WI38 (cell line): ENCODE measurements at regions not wholly inside any gene's neighbourhood (a gene's known extent, or its start where the extent isn't known, plus 50 kb on each side); places are given as distances from the start of the nearest gene placed in this dataset.

ENCODE experiments used
- H3K4me3 ChIP-seq: 2 replicates; pipeline ENCODE4 v1.5.1; 2011; ENCODE audit warnings: low read depth, mild to moderate bottlenecking, control low read depth, low read length
- TF ChIP-seq, protein P1 (sequence below): IDR thresholded peaks from 2 replicates; pipeline ENCODE4 v1.5.1; 2012; ENCODE audit warnings: low read depth, mild to moderate bottlenecking, control low read depth, low read length

DNA sequence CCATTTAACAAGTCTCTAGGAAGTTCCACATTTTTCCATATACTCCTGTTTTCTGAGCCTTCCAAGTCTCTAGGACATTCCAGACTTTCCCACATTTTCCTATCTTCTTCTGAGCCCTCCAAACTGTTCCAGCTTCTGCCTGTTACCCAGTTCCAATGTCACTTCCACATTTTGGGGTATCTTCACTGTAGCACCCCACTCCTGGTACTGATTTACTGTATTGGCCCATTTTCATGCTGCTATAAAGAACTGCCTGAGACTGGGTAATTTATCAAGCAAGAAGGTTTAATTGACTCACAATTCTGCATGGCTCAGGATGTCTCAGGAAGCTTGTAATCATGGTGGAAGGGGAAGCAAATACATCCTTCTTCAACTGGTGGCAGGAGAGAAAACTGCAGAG is 285.0 kb downstream of the LRRIQ3 start:
- H3K4me3 ChIP-seq, result no peak overlapping the region
- TF ChIP-seq, protein P1, sequence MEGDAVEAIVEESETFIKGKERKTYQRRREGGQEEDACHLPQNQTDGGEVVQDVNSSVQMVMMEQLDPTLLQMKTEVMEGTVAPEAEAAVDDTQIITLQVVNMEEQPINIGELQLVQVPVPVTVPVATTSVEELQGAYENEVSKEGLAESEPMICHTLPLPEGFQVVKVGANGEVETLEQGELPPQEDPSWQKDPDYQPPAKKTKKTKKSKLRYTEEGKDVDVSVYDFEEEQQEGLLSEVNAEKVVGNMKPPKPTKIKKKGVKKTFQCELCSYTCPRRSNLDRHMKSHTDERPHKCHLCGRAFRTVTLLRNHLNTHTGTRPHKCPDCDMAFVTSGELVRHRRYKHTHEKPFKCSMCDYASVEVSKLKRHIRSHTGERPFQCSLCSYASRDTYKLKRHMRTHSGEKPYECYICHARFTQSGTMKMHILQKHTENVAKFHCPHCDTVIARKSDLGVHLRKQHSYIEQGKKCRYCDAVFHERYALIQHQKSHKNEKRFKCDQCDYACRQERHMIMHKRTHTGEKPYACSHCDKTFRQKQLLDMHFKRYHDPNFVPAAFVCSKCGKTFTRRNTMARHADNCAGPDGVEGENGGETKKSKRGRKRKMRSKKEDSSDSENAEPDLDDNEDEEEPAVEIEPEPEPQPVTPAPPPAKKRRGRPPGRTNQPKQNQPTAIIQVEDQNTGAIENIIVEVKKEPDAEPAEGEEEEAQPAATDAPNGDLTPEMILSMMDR, result no peak

DNA sequence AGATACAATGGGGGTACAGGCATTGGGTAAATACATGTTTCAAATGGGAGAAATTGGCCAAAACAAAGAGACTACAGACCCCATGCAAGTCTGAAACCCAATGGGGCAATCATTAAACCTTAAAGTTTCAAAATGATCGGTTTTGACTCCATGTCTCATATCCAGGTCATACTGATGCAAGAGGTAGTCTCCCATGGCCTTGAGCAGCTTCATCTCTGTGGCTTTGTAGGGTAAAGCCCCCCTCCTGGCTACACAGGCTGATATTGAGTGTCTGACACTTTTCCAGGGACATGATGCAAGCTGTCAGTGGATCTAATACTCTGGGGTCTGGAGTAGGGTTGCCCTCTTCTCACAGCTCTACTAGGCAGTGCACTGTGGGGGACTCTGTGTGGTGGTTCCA is 286.1 kb downstream of the LRRIQ3 start:
- H3K4me3 ChIP-seq, result no peak overlapping the region
- TF ChIP-seq, protein P1, result no peak

DNA sequence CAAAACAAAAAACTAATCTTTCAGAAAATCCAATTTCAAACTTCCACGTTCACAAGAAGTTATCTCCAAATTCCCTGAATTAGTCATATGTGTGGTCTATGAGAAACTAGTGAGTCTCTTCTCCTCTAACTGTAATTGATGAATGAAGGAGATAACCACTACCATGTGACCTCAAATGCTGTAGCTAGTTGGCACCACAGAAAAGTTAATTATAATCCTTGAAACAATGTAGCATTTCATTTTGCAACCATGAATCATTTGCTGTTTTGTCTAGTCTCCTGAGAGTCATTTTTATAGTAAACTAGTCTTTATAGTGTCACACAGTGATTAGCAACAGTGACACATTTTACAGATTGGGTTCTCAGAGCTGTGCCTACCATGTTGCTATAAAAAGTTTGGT is 287.5 kb downstream of the LRRIQ3 start:
- TF ChIP-seq, protein P1, result no peak
- no peak overlapping the region for H3K4me3 ChIP-seq

DNA sequence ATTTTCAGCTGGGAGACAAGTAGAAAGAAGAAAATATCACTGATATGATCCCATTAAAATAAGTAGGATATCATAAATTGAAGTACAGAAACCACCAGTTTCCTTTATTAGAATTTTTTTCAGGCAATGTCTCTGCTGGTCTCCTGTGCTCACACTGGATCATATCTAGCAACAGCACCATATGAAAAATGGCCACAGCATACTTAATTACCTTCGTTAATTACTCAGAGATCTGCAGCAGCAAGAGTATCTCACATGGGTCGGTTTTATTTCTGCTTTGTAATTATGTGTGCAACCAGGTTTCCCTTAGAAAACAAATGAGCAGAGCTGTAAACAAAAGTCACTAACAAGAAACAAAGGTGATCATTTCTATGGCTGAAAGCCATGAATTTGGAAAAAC is 287.9 kb downstream of the LRRIQ3 start:
- H3K4me3 ChIP-seq, result no peak overlapping the region

DNA sequence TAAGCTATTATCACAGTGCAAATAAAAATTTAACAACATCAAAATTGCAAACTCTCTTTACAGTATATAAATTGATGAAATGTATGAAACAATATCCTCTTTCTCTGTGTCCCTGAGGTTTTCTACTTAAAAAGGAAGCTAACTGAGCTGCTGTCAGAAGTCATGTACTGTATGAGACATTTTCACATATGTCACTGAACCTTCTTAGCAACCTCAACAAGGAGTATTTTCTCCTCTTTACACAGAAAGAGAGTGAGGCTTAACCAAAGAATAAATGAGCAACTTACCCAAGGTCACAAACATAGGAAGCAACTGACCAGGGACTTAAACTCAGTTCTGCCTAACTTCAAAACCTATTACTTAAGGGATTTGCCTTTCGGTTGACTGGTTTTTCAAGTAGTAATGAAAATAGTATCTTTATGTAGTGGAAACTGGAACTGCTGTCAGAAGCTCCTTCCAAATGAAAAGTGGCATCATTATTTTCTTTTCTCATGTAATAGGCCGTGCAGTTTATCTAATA is 288.9 kb downstream of the LRRIQ3 start:
- H3K4me3 ChIP-seq, result no peak overlapping the region
- TF ChIP-seq, protein P1, result no peak

More for the DNA sequence above, 287.9 kb downstream of the LRRIQ3 start:
- TF ChIP-seq, protein P1, result no peak

DNA sequence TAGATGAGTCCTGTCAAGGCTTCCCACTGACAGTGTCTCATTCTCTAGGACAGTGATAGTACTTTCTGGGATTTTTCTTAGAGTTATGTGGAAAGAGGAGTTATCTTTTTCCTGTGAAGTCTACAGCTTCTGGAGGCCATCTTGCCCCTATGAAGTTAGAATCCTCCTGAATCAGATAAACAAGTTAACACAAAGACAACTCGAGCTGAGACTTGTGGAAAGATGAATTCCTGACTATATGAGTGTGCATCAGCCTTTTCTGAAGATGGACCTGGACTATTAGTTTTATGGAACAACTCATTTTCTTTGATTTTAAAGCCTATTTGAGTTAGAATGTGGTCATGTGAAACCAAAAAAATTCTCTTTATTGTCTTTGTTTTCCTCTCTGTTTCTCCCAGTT is 290.9 kb downstream of the LRRIQ3 start:
- TF ChIP-seq, protein P1, result no peak
- no peak overlapping the region for H3K4me3 ChIP-seq

DNA sequence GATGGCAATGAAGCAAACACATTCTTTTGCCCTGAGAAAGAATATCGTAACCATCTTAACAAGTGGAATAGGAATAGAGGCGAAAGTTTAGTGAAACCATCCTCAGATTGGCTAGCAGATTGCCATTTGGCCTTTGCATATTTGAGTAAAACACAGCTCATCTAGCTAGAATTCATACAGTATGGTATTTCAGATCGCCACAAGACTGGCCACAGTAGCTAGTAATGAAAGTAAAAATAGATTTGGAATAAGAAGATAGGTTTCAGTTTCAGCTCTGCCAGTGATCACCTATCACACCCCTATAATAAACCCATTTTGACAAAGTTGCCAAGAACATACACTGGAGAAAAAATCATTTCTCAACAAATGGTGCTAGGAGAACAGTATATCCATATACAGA is 294.9 kb downstream of the LRRIQ3 start:
- no peak overlapping the region for H3K4me3 ChIP-seq
- TF ChIP-seq, protein P1, result no peak
